SK-N-SH (cell line): ENCODE measurements at regions not wholly inside any gene's neighbourhood (a gene's known extent, or its start where the extent isn't known, plus 50 kb on each side); places are given as distances from the start of the nearest gene placed in this dataset.
"Not testable (repeated sequence)": the region's sequence is repeated elsewhere in the genome, so short reads cannot be mapped to it uniquely, and the experiment has no call there.

ENCODE experiments used
- CTCF ChIA-PET: fragments of 300-600, 350-600 bp; formaldehyde crosslinking; extraction: SDS; loops from one replicate; lab custom pipeline; 2021; lab: Yijun Ruan, JAX
- POLR2A ChIA-PET: fragments of 350-600 bp; sonication (Branson Sonifier 250); formaldehyde crosslinking; extraction: SDS; loops from one replicate; lab custom pipeline; 2020; ENCODE audit warnings: antibody characterized with exemption, inconsistent platforms; lab: Yijun Ruan, JAX
- DNase-seq: peaks from one replicate; pipeline ENCODE4 v3.0.0; 2012
- H2AFZ ChIP-seq: fragments of 200-600 bp; sonication (generic); 2 replicates; pipeline ENCODE4 v1.8.1; 2016; ENCODE audit warnings: antibody characterized with exemption, mild to moderate bottlenecking, low read depth
- H3F3A ChIP-seq: fragments of 200-600 bp; sonication (generic); replicated peaks from 2 replicates; pipeline ENCODE3; 2016; ENCODE audit warnings: antibody characterized with exemption, mild to moderate bottlenecking; ENCODE audit not compliant: insufficient read depth
- H3K27ac ChIP-seq, 2 experiments: fragments of 200-500 bp in 1 of 2; fragments of 200-600 bp in 1 of 2; sonication (Bioruptor generic) in 1 of 2; sonication (generic), shearing (Covaris generic) in 1 of 2; 2 replicates each; pipeline versions ENCODE4 v1.5.1 to v1.6.1; 2014 to 2016; ENCODE audit warnings: low read depth in 2 of 2, inconsistent platforms in 1 of 2, low read length in 1 of 2, mild to moderate bottlenecking in 1 of 2, mixed read lengths in 1 of 2
- H3K27me3 ChIP-seq: fragments of 200-600 bp; sonication (generic), shearing (Covaris generic); 2 replicates; pipeline ENCODE4 v1.6.1; 2016; ENCODE audit warnings: mixed run types; ENCODE audit not compliant: insufficient read depth
- H3K36me3 ChIP-seq, 2 experiments: fragments of 200-500 bp in 1 of 2; fragments of 200-600 bp in 1 of 2; sonication (Bioruptor generic) in 1 of 2; sonication (generic) in 1 of 2; replicated peaks in 1 of 2; 2 replicates each; pipeline versions ENCODE3 to v1.5.1; 2014 to 2016; ENCODE audit warnings: low read length in 1 of 2, mild to moderate bottlenecking in 1 of 2; ENCODE audit not compliant: insufficient read depth in 2 of 2, control insufficient read depth in 1 of 2
- H3K4me1 ChIP-seq, 2 experiments: fragments of 200-500 bp in 1 of 2; fragments of 200-600 bp in 1 of 2; sonication (Bioruptor generic) in 1 of 2; sonication (generic), shearing (Covaris generic) in 1 of 2; 2 replicates each; pipeline versions ENCODE4 v1.5.1 to v1.6.1; 2014 to 2016; ENCODE audit warnings: low read depth in 1 of 2, low read length in 1 of 2, mixed run types in 1 of 2; ENCODE audit not compliant: insufficient read depth in 2 of 2, control insufficient read depth in 1 of 2
- H3K4me2 ChIP-seq: fragments of 200-600 bp; sonication (generic), shearing (Covaris generic); 2 replicates; pipeline ENCODE4 v1.6.1; 2017; ENCODE audit warnings: mixed run types
- H3K4me3 ChIP-seq, 2 experiments: fragments of 200-500 bp in 1 of 2; fragments of 200-600 bp in 1 of 2; sonication (Bioruptor generic) in 1 of 2; sonication (generic), shearing (Covaris generic) in 1 of 2; 2 replicates each; pipeline versions ENCODE4 v1.5.1 to v1.8.1; 2014 to 2016; ENCODE audit warnings: low read depth in 2 of 2, inconsistent platforms in 1 of 2, low read length in 1 of 2, mild to moderate bottlenecking in 1 of 2, mixed read lengths in 1 of 2, moderate library complexity in 1 of 2
- H3K79me2 ChIP-seq: fragments of 200-600 bp; sonication (generic); 2 replicates; pipeline ENCODE4 v1.8.1; 2017; ENCODE audit warnings: mild to moderate bottlenecking; ENCODE audit not compliant: insufficient read depth
- H3K9ac ChIP-seq: fragments of 200-600 bp; sonication (generic); 2 replicates; pipeline ENCODE4 v1.6.1; 2017; ENCODE audit warnings: mixed run types
- H3K9me2 ChIP-seq: fragments of 200-600 bp; sonication (generic); 2 replicates; pipeline ENCODE4 v1.6.1; 2017; ENCODE audit warnings: mixed run types
- H3K9me3 ChIP-seq: fragments of 200-600 bp; sonication (generic); 2 replicates; pipeline ENCODE4 v1.6.1; 2017; ENCODE audit warnings: mixed run types, mild to moderate bottlenecking, moderate library complexity
- H4K20me1 ChIP-seq: fragments of 200-600 bp; sonication (generic); 2 replicates; pipeline ENCODE4 v1.6.1; 2017; ENCODE audit warnings: mild to moderate bottlenecking, mixed run types; ENCODE audit not compliant: insufficient read depth
- ELF1 ChIP-seq: IDR thresholded peaks from 2 replicates; pipeline ENCODE4 v1.4.0; 2012
- GATA2 ChIP-seq: sonication (generic); formaldehyde crosslinking; IDR thresholded peaks from 2 replicates; pipeline ENCODE4 v1.5.0; 2020; ENCODE audit warnings: mild to moderate bottlenecking, missing genetic modification reagents
- NRF1 ChIP-seq: IDR thresholded peaks from 2 replicates; pipeline ENCODE4 v1.6.1; 2012; ENCODE audit warnings: low read depth, mild to moderate bottlenecking, low read length
- POLR2AphosphoS5 ChIP-seq: IDR thresholded peaks from 2 replicates; pipeline ENCODE4 v1.6.1; 2012; ENCODE audit warnings: low read depth, low read length
- SIN3A ChIP-seq: IDR thresholded peaks from 2 replicates; pipeline ENCODE4 v1.6.1; 2012; ENCODE audit warnings: low read depth, mild to moderate bottlenecking, low read length, moderate library complexity, borderline replicate concordance
- SMC3 ChIP-seq: IDR thresholded peaks from 2 replicates; pipeline ENCODE4 v1.6.1; 2012; ENCODE audit warnings: low read depth, low read length, improper control_type of control experiment
- TCF12 ChIP-seq: IDR thresholded peaks from 2 replicates; pipeline ENCODE4 v1.4.0; 2012
- YY1 ChIP-seq: IDR thresholded peaks from 2 replicates; pipeline ENCODE4 v1.4.0; 2012; ENCODE audit warnings: low read depth, mild to moderate bottlenecking
- WGBS: methylation state at CpG from one replicate; pipeline ENCODE4 v1.1.6; 2017; ENCODE audit warnings: low lambda C conversion rate; 5-methylcytosine and 5-hydroxymethylcytosine counted together

DNA sequence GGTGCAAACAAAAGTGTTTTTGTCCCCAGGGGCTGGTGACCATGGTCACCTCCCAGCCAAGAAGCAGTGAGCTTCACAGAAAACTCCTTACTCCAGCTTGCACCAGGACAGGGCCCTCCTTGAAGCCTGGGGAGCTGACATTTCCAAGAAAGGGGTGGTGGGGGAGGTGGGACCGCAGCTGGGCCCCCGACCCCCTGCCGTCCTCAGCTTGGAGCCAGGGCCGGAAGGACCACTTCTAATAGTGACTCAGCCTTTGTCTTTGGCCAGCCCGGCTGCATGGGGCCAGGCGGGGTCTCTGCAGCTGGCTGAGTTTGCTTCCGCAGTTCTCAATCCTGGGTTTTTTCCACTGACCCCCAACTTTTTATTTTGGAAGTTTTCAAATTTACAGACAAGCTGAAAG lies 136.5 kb upstream of the POU3F1 start:
- Histone ChIP-seq H3F3A (no peaks in the 10 kb centered on the region), H3K4me3 (no peak overlapping the region), H3K27ac (no peak overlapping the region), H3K9me3 (no peaks in the 10 kb centered on the region), H3K36me3 (no peaks in the 10 kb centered on the region), H3K27me3 (peaks cover 27% of the 10 kb centered on the region; the same call in 1 of the 2 replicates), H3K9me2 (no peaks in the 10 kb centered on the region), H4K20me1 (no peaks in the 10 kb centered on the region), H2AFZ (no peak overlapping the region), H3K4me1 (no peaks in the 10 kb centered on the region), H3K9ac (no peak overlapping the region), H3K79me2 (no peaks in the 10 kb centered on the region), H3K4me2 (no peak overlapping the region)
- WGBS = 29% methylated on average over 6 of the region's 7 CpGs
- no peak for TF ChIP-seq YY1
- DNase-seq = no peak
- ChIA-PET POLR2A (no interaction called here), CTCF (no interaction called here)

DNA sequence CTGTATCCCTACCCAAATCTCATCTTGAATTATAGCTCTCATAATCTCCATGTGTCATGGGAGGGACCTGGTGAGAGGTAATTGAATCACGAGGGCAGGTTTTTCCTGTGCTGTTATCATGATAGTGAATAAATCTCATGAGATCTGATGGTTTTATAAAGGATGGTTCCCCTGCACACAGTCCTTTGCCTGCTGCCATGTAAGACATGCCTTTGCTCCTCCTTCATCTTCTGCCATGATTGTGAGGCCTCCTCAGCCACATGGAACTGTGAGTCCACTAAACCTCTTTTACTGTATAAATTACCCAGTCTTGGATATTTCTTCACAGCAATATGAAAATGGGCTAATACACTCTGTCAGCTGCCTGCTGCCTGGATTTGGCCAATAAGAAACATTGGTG lies 133.8 kb upstream of the POU3F1 start:
- DNase-seq, H3K9me3 ChIP-seq, H3K9ac ChIP-seq, H4K20me1 ChIP-seq, H3F3A ChIP-seq, H3K79me2 ChIP-seq, H2AFZ ChIP-seq, H3K4me3 ChIP-seq, H3K27me3 ChIP-seq, H3K4me2 ChIP-seq, H3K36me3 ChIP-seq, H3K4me1 ChIP-seq, POLR2A ChIA-PET, H3K9me2 ChIP-seq, H3K27ac ChIP-seq: not testable (repeated sequence)
- WGBS = 0% methylated on average over 1 of the region's 1 CpG
- CTCF ChIA-PET = interaction anchor here (1.5 kb wide), 1 partner anchor 11 kb away, joined by 4 read pairs; no protein-coding TSS in a partner anchor

DNA sequence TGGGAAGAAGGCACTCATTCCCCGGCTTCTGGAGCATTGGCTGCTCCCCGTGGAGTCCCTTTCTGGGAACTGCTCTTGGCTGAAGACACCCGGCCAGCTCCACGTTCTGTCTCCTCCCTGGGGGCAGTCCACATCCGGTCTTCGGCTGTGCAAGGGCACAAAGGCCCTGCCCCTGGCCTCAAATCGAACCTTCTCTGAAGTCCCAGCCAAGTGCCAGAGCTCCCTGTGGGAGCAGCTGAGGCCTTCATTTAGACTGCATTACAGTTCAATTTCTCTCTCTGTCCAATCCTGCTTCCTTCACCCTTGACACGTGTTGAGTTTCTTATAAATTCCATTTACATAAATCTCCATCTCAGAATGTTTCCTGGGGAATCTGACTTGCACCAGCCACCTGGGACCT lies 132.9 kb upstream of the POU3F1 start:
- H3K9me2 ChIP-seq = no peaks in the 10 kb centered on the region
- no peak overlapping the region for H3K4me2 ChIP-seq
- no peak overlapping the region for H3K9ac ChIP-seq
- H2AFZ ChIP-seq = no peak overlapping the region
- H3K4me3 ChIP-seq = no peak overlapping the region
- no peaks in the 10 kb centered on the region for H3K36me3 ChIP-seq
- no peaks in the 10 kb centered on the region for H3K4me1 ChIP-seq
- no peaks in the 10 kb centered on the region for H4K20me1 ChIP-seq
- peaks cover 10% of the 10 kb centered on the region; the same call in 1 of the 2 replicates for H3K27me3 ChIP-seq
- CTCF ChIA-PET = interaction anchor here (1.2 to 1.5 kb wide), 2 partner anchors 10 to 160 kb away, joined by 3 to 4 read pairs; no protein-coding TSS in a partner anchor
- H3K27ac ChIP-seq = no peak overlapping the region
- 0% methylated on average over 4 of the region's 8 CpGs for WGBS
- H3F3A ChIP-seq = no peaks in the 10 kb centered on the region
- no peaks in the 10 kb centered on the region for H3K79me2 ChIP-seq
- TF ChIP-seq GATA2 (CRISPR knock-in tag) (no peak), POLR2AphosphoS5 (no peak)
- POLR2A ChIA-PET = no interaction called here
- DNase-seq = no peak
- no peaks in the 10 kb centered on the region for H3K9me3 ChIP-seq

DNA sequence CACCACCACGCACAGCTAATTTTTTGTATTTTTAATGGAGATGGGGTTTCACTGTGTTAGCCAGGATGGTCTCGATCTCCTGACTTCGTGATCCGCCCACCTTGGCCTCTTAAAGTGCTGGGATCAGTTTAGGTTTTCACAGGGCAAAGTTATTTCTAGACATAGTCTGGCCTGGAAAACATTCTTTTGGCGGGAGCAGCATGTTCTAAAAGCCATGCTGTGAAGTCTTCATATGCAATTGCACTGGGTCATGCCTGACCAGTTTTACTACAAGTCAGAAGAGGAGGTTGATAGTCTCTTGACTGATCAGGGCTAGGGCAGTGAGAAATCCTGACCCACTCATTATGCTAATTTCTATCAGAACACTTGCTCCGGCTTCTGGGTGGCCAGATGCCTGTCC lies 131.6 kb upstream of the POU3F1 start:
- Histone ChIP-seq H3F3A (no peaks in the 10 kb centered on the region), H3K9me2 (no peaks in the 10 kb centered on the region), H3K4me1 (no peaks in the 10 kb centered on the region), H3K9ac (no peak overlapping the region), H4K20me1 (no peaks in the 10 kb centered on the region), H3K4me2 (no peak overlapping the region), H3K4me3 (no peak overlapping the region), H3K36me3 (no peaks in the 10 kb centered on the region), H2AFZ (no peak overlapping the region), H3K27me3 (peaks cover 8% of the 10 kb centered on the region; the same call in 1 of the 2 replicates), H3K27ac (no peak overlapping the region), H3K79me2 (no peaks in the 10 kb centered on the region), H3K9me3 (no peaks in the 10 kb centered on the region)
- CTCF ChIA-PET = no interaction called here
- 44% methylated on average over 6 of the region's 6 CpGs for WGBS
- TF ChIP-seq SMC3 (no peak), NRF1 (no peak), TCF12 (no peak), SIN3A (no peak), ELF1 (no peak)
- POLR2A ChIA-PET = no interaction called here
- no peak for DNase-seq
